Fibroblast of lung (primary cell): ENCODE measurements at regions not wholly inside any gene's neighbourhood (a gene's known extent, or its start where the extent isn't known, plus 50 kb on each side); places are given as distances from the start of the nearest gene placed in this dataset.
"Not testable (repeated sequence)": the region's sequence is repeated elsewhere in the genome, so short reads cannot be mapped to it uniquely, and the experiment has no call there.

Experiments used
- DNase-seq, 2 donors: peaks; one replicate each; pipeline versions ENCODE4 v3.0.0 to v3.0.0-alpha.2; 2010; ENCODE audit warnings: low read depth in 2 of 2
- H2AFZ ChIP-seq: 2 replicates; pipeline ENCODE4 v1.5.1; 2012; ENCODE audit warnings: low read length, control low read depth, inconsistent platforms
- H3K27ac ChIP-seq: 2 replicates; pipeline ENCODE4 v1.5.1; 2011; ENCODE audit warnings: low read length, control low read depth; ENCODE audit not compliant: insufficient read depth
- H3K27me3 ChIP-seq: 2 replicates; pipeline ENCODE4 v1.5.1; 2011; ENCODE audit warnings: mild to moderate bottlenecking, low read length; ENCODE audit not compliant: control insufficient read depth, insufficient read depth
- H3K36me3 ChIP-seq: 2 replicates; pipeline ENCODE4 v1.5.1; 2011; ENCODE audit warnings: low read length; ENCODE audit not compliant: control insufficient read depth, insufficient read depth
- H3K4me1 ChIP-seq: 2 replicates; pipeline ENCODE4 v1.5.1; 2011; ENCODE audit warnings: low read length; ENCODE audit not compliant: control insufficient read depth, insufficient read depth; ENCODE audit errors: extremely low read depth
- H3K4me2 ChIP-seq: 2 replicates; pipeline ENCODE4 v1.5.1; 2011; ENCODE audit warnings: low read length, control low read depth; ENCODE audit not compliant: insufficient read depth; ENCODE audit errors: extremely low read depth
- H3K4me3 ChIP-seq, 4 experiments: fragments of 200-600 bp in 1 of 4; sonication (generic) in 1 of 4; replicated peaks in 1 of 4; 2 replicates each; pipeline ENCODE4 v1.5.1; 2011 to 2016; ENCODE audit warnings: low read length in 4 of 4, low read depth in 3 of 4, mild to moderate bottlenecking in 3 of 4, control low read depth in 2 of 4, inconsistent platforms in 1 of 4, mixed read lengths in 1 of 4; ENCODE audit not compliant: insufficient read depth in 1 of 4; ENCODE audit errors: control extremely low read depth in 1 of 4
- H3K79me2 ChIP-seq: 2 replicates; pipeline ENCODE4 v1.5.1; 2012; ENCODE audit warnings: mild to moderate bottlenecking, low read length, inconsistent platforms; ENCODE audit not compliant: control insufficient read depth, insufficient read depth
- H3K9ac ChIP-seq: 2 replicates; pipeline ENCODE4 v1.5.1; 2011; ENCODE audit warnings: mild to moderate bottlenecking, low read length, control low read depth; ENCODE audit not compliant: insufficient read depth
- H3K9me3 ChIP-seq: 2 replicates; pipeline ENCODE4 v1.5.1; 2012; ENCODE audit warnings: low read depth, low read length; ENCODE audit not compliant: control insufficient read depth, insufficient read depth
- H4K20me1 ChIP-seq: 2 replicates; pipeline ENCODE4 v1.5.1; 2011; ENCODE audit warnings: low read length; ENCODE audit not compliant: control insufficient read depth, insufficient read depth; ENCODE audit errors: extremely low read depth
- CTCF ChIP-seq, 2 donors: IDR thresholded peaks in 1 of 2; conservative IDR thresholded peaks in 1 of 2; 1 replicate in 1 of 2; 2 replicates in 1 of 2; pipeline ENCODE4 v1.5.1; 2011 to 2012; ENCODE audit warnings: low read length in 2 of 2, control low read depth in 1 of 2, inconsistent platforms in 1 of 2, low read depth in 1 of 2, mild to moderate bottlenecking in 1 of 2
- EZH2 ChIP-seq: IDR thresholded peaks from 2 replicates; pipeline ENCODE4 v1.5.1; 2012; ENCODE audit warnings: low read length, control low read depth, mild to moderate bottlenecking; ENCODE audit errors: missing control alignments

- Histone ChIP-seq H3K9ac (no peak overlapping the region), H3K27me3 (no peaks in the 10 kb centered on the region), H3K9me3 (no peaks in the 10 kb centered on the region), H3K4me1 (no peaks in the 10 kb centered on the region), H3K4me2 (no peak overlapping the region), H4K20me1 (no peaks in the 10 kb centered on the region), H3K36me3 (no peaks in the 10 kb centered on the region), H3K4me3 (no peak overlapping the region), H3K27ac (no peak overlapping the region), H2AFZ (no peak overlapping the region), H3K79me2 (no peaks in the 10 kb centered on the region)
- no peak for DNase-seq
- no peak for TF ChIP-seq EZH2
- no peak for TF ChIP-seq CTCF (conservative IDR thresholded peaks at IDR 0.05 in 1 of 2, IDR thresholded peaks at IDR 0.05 in 1 of 2; ENCODE audit: low read depth in 1 of 2, low read length in 2 of 2)
Observed at GRCh38 chr4:166198041-166198440, 325.0 kb downstream of the TLL1 start.

GRCh38 chr4:166198516-166199310 is 325.7 kb downstream of the TLL1 start:
- no peaks in the 10 kb centered on the region for H3K4me1 ChIP-seq
- H3K27me3 ChIP-seq: no peaks in the 10 kb centered on the region
- TF ChIP-seq EZH2: no peak
- TF ChIP-seq CTCF (conservative IDR thresholded peaks at IDR 0.05 in 1 of 2, IDR thresholded peaks at IDR 0.05 in 1 of 2; ENCODE audit: low read depth in 1 of 2, low read length in 2 of 2): no peak
- H3K9ac ChIP-seq: no peak overlapping the region
- no peaks in the 10 kb centered on the region for H3K79me2 ChIP-seq
- no peak overlapping the region for H3K4me2 ChIP-seq
- H3K9me3 ChIP-seq: no peaks in the 10 kb centered on the region
- no peak for DNase-seq
- no peak overlapping the region for H2AFZ ChIP-seq
- H3K27ac ChIP-seq: no peak overlapping the region
- no peak overlapping the region for H3K4me3 ChIP-seq
- H3K36me3 ChIP-seq: no peaks in the 10 kb centered on the region
- H4K20me1 ChIP-seq: no peaks in the 10 kb centered on the region

GRCh38 chr4:166202991-166203390 is 330.0 kb downstream of the TLL1 start:
- Histone ChIP-seq H3K79me2 (no peaks in the 10 kb centered on the region), H3K9ac (no peak overlapping the region), H3K27me3 (no peaks in the 10 kb centered on the region), H3K4me3 (no peak overlapping the region), H3K9me3 (no peaks in the 10 kb centered on the region), H3K4me1 (no peaks in the 10 kb centered on the region), H3K4me2 (no peak overlapping the region), H2AFZ (no peak overlapping the region), H4K20me1 (no peaks in the 10 kb centered on the region), H3K27ac (no peak overlapping the region), H3K36me3 (no peaks in the 10 kb centered on the region)
- no peak for TF ChIP-seq CTCF (conservative IDR thresholded peaks at IDR 0.05 in 1 of 2, IDR thresholded peaks at IDR 0.05 in 1 of 2; ENCODE audit: low read depth in 1 of 2, low read length in 2 of 2)
- TF ChIP-seq EZH2: no peak
- DNase-seq: no peak

GRCh38 chr4:166212326-166212725 is 339.3 kb downstream of the TLL1 start:
- H3K27ac ChIP-seq, H3K4me1 ChIP-seq, H3K4me3 ChIP-seq, H3K4me2 ChIP-seq, H3K9me3 ChIP-seq, H2AFZ ChIP-seq, H3K79me2 ChIP-seq, H3K36me3 ChIP-seq, DNase-seq, H4K20me1 ChIP-seq, H3K9ac ChIP-seq, H3K27me3 ChIP-seq: not testable (repeated sequence)
